ENCODE measurements at regions not wholly inside any gene's neighbourhood (a gene's known extent, or its start where the extent isn't known, plus 50 kb on each side); places are given as distances from the start of the nearest gene placed in this dataset.

DNA sequence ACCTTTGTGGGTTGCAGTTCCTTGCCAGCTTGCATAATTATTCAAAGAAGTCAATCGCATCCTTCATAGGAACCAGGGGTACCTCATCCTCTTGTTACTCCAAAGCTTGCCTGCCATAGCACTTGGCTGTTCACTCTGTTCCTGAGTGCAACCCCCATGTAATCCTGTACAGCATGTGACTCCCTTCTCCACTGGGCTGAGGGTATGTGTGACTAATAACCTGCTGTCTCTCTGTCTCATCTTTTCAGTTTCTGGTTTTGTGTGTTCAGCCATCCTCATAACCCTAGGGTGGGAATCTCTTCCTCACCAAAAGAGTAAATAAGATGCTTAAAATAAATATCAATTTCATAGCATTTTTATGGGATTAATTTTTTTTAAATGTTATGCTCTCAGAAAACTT lies 351.9 kb downstream of the S1PR1 start:
- no peak for TF ChIP-seq POLR2A (IDR thresholded peaks at IDR 0.05; ENCODE audit: low read length)
- TF ChIP-seq, protein P1, sequence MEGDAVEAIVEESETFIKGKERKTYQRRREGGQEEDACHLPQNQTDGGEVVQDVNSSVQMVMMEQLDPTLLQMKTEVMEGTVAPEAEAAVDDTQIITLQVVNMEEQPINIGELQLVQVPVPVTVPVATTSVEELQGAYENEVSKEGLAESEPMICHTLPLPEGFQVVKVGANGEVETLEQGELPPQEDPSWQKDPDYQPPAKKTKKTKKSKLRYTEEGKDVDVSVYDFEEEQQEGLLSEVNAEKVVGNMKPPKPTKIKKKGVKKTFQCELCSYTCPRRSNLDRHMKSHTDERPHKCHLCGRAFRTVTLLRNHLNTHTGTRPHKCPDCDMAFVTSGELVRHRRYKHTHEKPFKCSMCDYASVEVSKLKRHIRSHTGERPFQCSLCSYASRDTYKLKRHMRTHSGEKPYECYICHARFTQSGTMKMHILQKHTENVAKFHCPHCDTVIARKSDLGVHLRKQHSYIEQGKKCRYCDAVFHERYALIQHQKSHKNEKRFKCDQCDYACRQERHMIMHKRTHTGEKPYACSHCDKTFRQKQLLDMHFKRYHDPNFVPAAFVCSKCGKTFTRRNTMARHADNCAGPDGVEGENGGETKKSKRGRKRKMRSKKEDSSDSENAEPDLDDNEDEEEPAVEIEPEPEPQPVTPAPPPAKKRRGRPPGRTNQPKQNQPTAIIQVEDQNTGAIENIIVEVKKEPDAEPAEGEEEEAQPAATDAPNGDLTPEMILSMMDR (IDR thresholded peaks at IDR 0.05) = no peak
- TF ChIP-seq PHF8 (IDR thresholded peaks at IDR 0.05; ENCODE audit: borderline replicate concordance, low read depth) = no peak
- TF ChIP-seq EP300 (IDR thresholded peaks at IDR 0.05) = no peak
- TF ChIP-seq JUN (IDR thresholded peaks at IDR 0.05) = no peak
- no peak for TF ChIP-seq MAFK (IDR thresholded peaks at IDR 0.05; ENCODE audit: partially characterized antibody)
- TF ChIP-seq, protein P2, sequence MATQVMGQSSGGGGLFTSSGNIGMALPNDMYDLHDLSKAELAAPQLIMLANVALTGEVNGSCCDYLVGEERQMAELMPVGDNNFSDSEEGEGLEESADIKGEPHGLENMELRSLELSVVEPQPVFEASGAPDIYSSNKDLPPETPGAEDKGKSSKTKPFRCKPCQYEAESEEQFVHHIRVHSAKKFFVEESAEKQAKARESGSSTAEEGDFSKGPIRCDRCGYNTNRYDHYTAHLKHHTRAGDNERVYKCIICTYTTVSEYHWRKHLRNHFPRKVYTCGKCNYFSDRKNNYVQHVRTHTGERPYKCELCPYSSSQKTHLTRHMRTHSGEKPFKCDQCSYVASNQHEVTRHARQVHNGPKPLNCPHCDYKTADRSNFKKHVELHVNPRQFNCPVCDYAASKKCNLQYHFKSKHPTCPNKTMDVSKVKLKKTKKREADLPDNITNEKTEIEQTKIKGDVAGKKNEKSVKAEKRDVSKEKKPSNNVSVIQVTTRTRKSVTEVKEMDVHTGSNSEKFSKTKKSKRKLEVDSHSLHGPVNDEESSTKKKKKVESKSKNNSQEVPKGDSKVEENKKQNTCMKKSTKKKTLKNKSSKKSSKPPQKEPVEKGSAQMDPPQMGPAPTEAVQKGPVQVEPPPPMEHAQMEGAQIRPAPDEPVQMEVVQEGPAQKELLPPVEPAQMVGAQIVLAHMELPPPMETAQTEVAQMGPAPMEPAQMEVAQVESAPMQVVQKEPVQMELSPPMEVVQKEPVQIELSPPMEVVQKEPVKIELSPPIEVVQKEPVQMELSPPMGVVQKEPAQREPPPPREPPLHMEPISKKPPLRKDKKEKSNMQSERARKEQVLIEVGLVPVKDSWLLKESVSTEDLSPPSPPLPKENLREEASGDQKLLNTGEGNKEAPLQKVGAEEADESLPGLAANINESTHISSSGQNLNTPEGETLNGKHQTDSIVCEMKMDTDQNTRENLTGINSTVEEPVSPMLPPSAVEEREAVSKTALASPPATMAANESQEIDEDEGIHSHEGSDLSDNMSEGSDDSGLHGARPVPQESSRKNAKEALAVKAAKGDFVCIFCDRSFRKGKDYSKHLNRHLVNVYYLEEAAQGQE (IDR thresholded peaks at IDR 0.05) = no peak
- TF ChIP-seq JUNB (IDR thresholded peaks at IDR 0.05) = no peak
- TF ChIP-seq KDM5A (IDR thresholded peaks at IDR 0.05) = no peak

Measured in A549 (cell line).